ENCODE measurements at regions not wholly inside any gene's neighbourhood (a gene's known extent, or its start where the extent isn't known, plus 50 kb on each side); places are given as distances from the start of the nearest gene placed in this dataset.

DNA sequence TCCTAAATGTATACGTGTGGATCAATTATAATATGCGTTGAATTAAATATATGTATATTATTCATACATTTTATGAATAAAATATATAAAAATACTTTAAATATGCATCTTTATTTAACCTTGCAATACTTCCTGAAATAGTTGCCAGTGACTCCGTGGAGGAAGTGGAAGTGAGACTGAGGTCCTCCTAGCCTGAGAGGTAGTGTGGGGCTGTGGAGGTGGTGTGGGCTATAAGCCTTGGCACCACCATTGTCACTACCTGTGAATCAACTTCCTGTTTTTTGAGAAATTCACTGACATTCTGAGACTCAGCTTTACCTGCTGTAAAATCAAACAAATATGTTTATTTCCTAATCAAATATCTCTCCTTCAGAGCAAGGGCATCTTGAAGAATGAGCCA, 514.2 kb downstream of the VRK1 start:
- TF ChIP-seq EP300 (IDR thresholded peaks at IDR 0.05; ENCODE audit: borderline replicate concordance) (no peak), CREB1 (IDR thresholded peaks at IDR 0.05; ENCODE audit: low read depth) (no peak), RAD21 (IDR thresholded peaks at IDR 0.05; ENCODE audit: low read depth) (no peak), ZBTB7A (IDR thresholded peaks at IDR 0.05; ENCODE audit: low read depth) (no peak)
- TF ChIP-seq, protein P1, sequence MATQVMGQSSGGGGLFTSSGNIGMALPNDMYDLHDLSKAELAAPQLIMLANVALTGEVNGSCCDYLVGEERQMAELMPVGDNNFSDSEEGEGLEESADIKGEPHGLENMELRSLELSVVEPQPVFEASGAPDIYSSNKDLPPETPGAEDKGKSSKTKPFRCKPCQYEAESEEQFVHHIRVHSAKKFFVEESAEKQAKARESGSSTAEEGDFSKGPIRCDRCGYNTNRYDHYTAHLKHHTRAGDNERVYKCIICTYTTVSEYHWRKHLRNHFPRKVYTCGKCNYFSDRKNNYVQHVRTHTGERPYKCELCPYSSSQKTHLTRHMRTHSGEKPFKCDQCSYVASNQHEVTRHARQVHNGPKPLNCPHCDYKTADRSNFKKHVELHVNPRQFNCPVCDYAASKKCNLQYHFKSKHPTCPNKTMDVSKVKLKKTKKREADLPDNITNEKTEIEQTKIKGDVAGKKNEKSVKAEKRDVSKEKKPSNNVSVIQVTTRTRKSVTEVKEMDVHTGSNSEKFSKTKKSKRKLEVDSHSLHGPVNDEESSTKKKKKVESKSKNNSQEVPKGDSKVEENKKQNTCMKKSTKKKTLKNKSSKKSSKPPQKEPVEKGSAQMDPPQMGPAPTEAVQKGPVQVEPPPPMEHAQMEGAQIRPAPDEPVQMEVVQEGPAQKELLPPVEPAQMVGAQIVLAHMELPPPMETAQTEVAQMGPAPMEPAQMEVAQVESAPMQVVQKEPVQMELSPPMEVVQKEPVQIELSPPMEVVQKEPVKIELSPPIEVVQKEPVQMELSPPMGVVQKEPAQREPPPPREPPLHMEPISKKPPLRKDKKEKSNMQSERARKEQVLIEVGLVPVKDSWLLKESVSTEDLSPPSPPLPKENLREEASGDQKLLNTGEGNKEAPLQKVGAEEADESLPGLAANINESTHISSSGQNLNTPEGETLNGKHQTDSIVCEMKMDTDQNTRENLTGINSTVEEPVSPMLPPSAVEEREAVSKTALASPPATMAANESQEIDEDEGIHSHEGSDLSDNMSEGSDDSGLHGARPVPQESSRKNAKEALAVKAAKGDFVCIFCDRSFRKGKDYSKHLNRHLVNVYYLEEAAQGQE (IDR thresholded peaks at IDR 0.05; ENCODE audit: low read depth) = no peak
